HEK293 (cell line): ENCODE measurements at regions not wholly inside any gene's neighbourhood (a gene's known extent, or its start where the extent isn't known, plus 50 kb on each side); places are given as distances from the start of the nearest gene placed in this dataset.
"Not testable (repeated sequence)": the region's sequence is repeated elsewhere in the genome, so short reads cannot be mapped to it uniquely, and the experiment has no call there.

Experiments
- CTCF ChIA-PET: fragments of 350-600 bp; formaldehyde crosslinking; extraction: SDS; loops from one replicate; lab custom pipeline; 2021; ENCODE audit warnings: antibody characterized with exemption; lab: Yijun Ruan, JAX
- POLR2A ChIA-PET: fragments of 300-600 bp; formaldehyde crosslinking; extraction: SDS; loops from one replicate; lab custom pipeline; 2020; ENCODE audit warnings: antibody characterized with exemption, inconsistent platforms; lab: Yijun Ruan, JAX
- H3K27ac ChIP-seq: fragments of 200-500 bp; sonication (Bioruptor generic); 2 replicates; pipeline ENCODE4 v1.5.1; 2014; ENCODE audit warnings: low read depth, low read length, control low read depth, inconsistent platforms; ENCODE audit errors: extremely low read depth
- H3K36me3 ChIP-seq, 2 experiments: fragments of 200-500 bp in 1 of 2; sonication (Bioruptor generic) in 1 of 2; 1 replicate in 1 of 2; 2 replicates in 1 of 2; pipeline ENCODE4 v1.5.1; 2014 to 2017; ENCODE audit warnings: inconsistent platforms in 2 of 2, low read length in 2 of 2; ENCODE audit not compliant: control insufficient read depth in 2 of 2, insufficient read depth in 1 of 2
- H3K4me1 ChIP-seq: fragments of 200-500 bp; sonication (Bioruptor generic); 2 replicates; pipeline ENCODE4 v1.5.1; 2014; ENCODE audit warnings: mild to moderate bottlenecking, low read length, inconsistent platforms; ENCODE audit not compliant: control insufficient read depth, insufficient read depth
- H3K4me3 ChIP-seq: 2 replicates; pipeline ENCODE4 v1.5.1; 2011; ENCODE audit warnings: low read depth, mild to moderate bottlenecking, control low read depth, low read length, moderate library complexity
- H3K9me3 ChIP-seq: fragments of 200-500 bp; sonication (Bioruptor generic); 2 replicates; pipeline ENCODE4 v1.5.1; 2014; ENCODE audit warnings: low read depth, low read length, inconsistent platforms; ENCODE audit not compliant: control insufficient read depth, insufficient read depth
- BCL11B ChIP-seq: fragments of 450-650 bp; formaldehyde crosslinking; IDR thresholded peaks from 2 replicates; pipeline ENCODE4 v1.5.1; 2016; ENCODE audit warnings: low read depth, missing biosample characterization, missing genetic modification characterization
- EGR2 ChIP-seq: fragments of 450-650 bp; formaldehyde crosslinking; IDR thresholded peaks from 2 replicates; pipeline ENCODE4 v1.5.1; 2016; ENCODE audit warnings: low read depth, missing biosample characterization, missing genetic modification characterization
- GLI4 ChIP-seq: fragments of 450-650 bp; formaldehyde crosslinking; IDR thresholded peaks from 2 replicates; pipeline ENCODE4 v1.5.1; 2016; ENCODE audit warnings: missing biosample characterization, missing genetic modification characterization
- GLIS2 ChIP-seq: fragments of 450-650 bp; formaldehyde crosslinking; IDR thresholded peaks from 2 replicates; pipeline ENCODE4 v1.5.1; 2016; ENCODE audit warnings: missing biosample characterization, missing genetic modification characterization
- KLF16 ChIP-seq: fragments of 450-650 bp; formaldehyde crosslinking; IDR thresholded peaks from 2 replicates; pipeline ENCODE4 v1.5.1; 2017; ENCODE audit warnings: missing biosample characterization, missing genetic modification characterization
- ZBTB11 ChIP-seq: fragments of 450-650 bp; formaldehyde crosslinking; conservative IDR thresholded peaks from 2 replicates; pipeline ENCODE4 v1.5.1; 2016; ENCODE audit warnings: low read depth, missing biosample characterization, missing genetic modification characterization
- ZFHX2 ChIP-seq: fragments of 450-650 bp; formaldehyde crosslinking; conservative IDR thresholded peaks from 2 replicates; pipeline ENCODE4 v1.5.1; 2016; ENCODE audit warnings: missing biosample characterization, missing genetic modification characterization
- ZNF112 ChIP-seq: fragments of 450-650 bp; formaldehyde crosslinking; IDR thresholded peaks from 2 replicates; pipeline ENCODE4 v1.5.0; 2017; ENCODE audit warnings: missing biosample characterization, missing genetic modification characterization
- ZNF121 ChIP-seq: fragments of 450-650 bp; formaldehyde crosslinking; IDR thresholded peaks from 2 replicates; pipeline ENCODE4 v1.5.1; 2016; ENCODE audit warnings: missing biosample characterization, missing genetic modification characterization
- ZNF223 ChIP-seq: fragments of 450-650 bp; formaldehyde crosslinking; IDR thresholded peaks from 2 replicates; pipeline ENCODE4 v1.5.1; 2016; ENCODE audit warnings: missing biosample characterization, missing genetic modification characterization
- ZNF623 ChIP-seq: fragments of 450-650 bp; formaldehyde crosslinking; IDR thresholded peaks from 2 replicates; pipeline ENCODE4 v1.5.1; 2016; ENCODE audit warnings: missing biosample characterization, missing genetic modification characterization
- ZNF776 ChIP-seq: fragments of 450-650 bp; formaldehyde crosslinking; IDR thresholded peaks from 2 replicates; pipeline ENCODE4 v1.5.0; 2017; ENCODE audit warnings: missing biosample characterization, missing genetic modification characterization, borderline replicate concordance
- ZNF830 ChIP-seq: fragments of 450-650 bp; IDR thresholded peaks from 2 replicates; pipeline ENCODE4 v1.5.0; 2018; ENCODE audit warnings: missing biosample characterization, missing genetic modification characterization, low read depth, mild to moderate bottlenecking, moderate library complexity
- TF ChIP-seq, protein P1 (sequence below): fragments of 450-650 bp; formaldehyde crosslinking; IDR thresholded peaks from 2 replicates; pipeline ENCODE4 v1.5.1; 2016; ENCODE audit warnings: missing biosample characterization, missing genetic modification characterization, low read depth
- TF ChIP-seq, protein P2 (sequence below): fragments of 450-650 bp; formaldehyde crosslinking; IDR thresholded peaks from 2 replicates; pipeline ENCODE4 v1.5.1; 2016; ENCODE audit warnings: missing biosample characterization, missing genetic modification characterization, borderline replicate concordance
- TF ChIP-seq, protein P3 (sequence below): fragments of 450-650 bp; formaldehyde crosslinking; IDR thresholded peaks from 2 replicates; pipeline ENCODE4 v1.5.1; 2016; ENCODE audit warnings: missing biosample characterization, missing genetic modification characterization

DNA sequence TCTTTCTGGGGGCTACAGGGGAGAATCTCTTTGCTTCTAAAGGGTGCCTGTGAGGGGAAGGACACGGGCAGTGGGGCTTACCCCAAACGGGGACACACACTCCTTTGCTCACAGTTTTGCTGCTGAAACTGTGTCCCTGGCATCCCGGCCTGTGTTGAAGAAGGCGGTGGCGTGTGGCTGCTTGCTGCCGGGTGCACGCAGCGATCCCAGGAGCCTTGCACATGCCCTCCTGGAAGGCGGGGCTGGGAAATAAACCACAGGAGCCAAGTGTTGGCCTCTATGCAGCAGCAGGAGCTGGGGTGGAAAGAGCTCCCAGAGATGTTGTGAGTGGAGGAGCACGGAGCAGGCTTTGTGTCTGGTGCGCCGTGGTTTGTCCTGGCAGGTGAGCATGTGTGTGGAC, 131.0 kb upstream of the CIBAR2 start:
- Histone ChIP-seq H3K27ac (no peak overlapping the region), H3K36me3 (no peaks in the 10 kb centered on the region), H3K4me1 (peaks cover 5% of the 10 kb centered on the region; the same call in 1 of the 2 replicates), H3K9me3 (no peaks in the 10 kb centered on the region), H3K4me3 (no peak overlapping the region)
- CTCF ChIA-PET, result interaction anchor here (0.6 to 0.7 kb wide), 2 partner anchors 32 to 112 kb away, joined by 3 to 4 read pairs; no protein-coding TSS in a partner anchor
- TF ChIP-seq ZNF623 (tag by site-specific recombination) (peak; percentile 65), ZNF830 (tag by site-specific recombination) (no peak)
- POLR2A ChIA-PET, result no interaction called here

DNA sequence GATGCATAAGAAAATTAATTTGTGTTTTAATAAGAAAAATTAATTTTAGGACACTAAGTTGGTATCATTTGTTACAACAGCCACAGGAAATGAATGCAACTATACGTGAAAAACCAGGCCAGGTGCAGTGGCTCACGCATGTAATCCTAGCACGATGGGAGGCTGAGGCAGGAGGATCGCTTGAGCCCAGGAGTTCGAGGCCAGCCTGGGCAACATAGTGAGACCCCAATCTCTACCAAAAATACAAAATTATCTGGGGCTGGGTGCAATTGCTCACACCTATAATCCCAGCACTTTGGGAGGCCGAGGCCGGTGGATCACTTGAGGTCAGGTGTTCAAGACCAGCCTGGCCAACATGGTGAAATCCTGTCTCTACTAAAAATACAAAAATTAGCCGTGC, 132.2 kb upstream of the CIBAR2 start:
- H3K4me3 ChIP-seq, H3K36me3 ChIP-seq, H3K4me1 ChIP-seq, H3K9me3 ChIP-seq, H3K27ac ChIP-seq: not testable (repeated sequence)
- TF ChIP-seq ZNF121 (tag by site-specific recombination), result peak; percentile 94
- CTCF ChIA-PET, result interaction anchor here (0.8 to 1.7 kb wide), 20 partner anchors 9 to 490 kb away, joined by 3 to 11 read pairs (median 4); no protein-coding TSS in a partner anchor
- POLR2A ChIA-PET, result interaction anchor here (0.5 to 1.4 kb wide), 2 partner anchors 20 to 130 kb away, joined by 4 to 7 read pairs; no protein-coding TSS in a partner anchor

GRCh38 chr16:85245307-85246172, 133.3 kb upstream of the CIBAR2 start:
- H3K4me1 ChIP-seq, result peaks cover 5% of the 10 kb centered on the region; the same call in 1 of the 2 replicates
- POLR2A ChIA-PET, result interaction anchor here (1.4 kb wide), 1 partner anchor 131 kb away, joined by 4 read pairs; no protein-coding TSS in a partner anchor
- H3K36me3 ChIP-seq, result no peaks in the 10 kb centered on the region
- H3K27ac ChIP-seq, result no peak overlapping the region
- CTCF ChIA-PET, result interaction anchor here (0.6 to 1.7 kb wide), 37 partner anchors 8 to 473 kb away, joined by 3 to 11 read pairs (median 3); no protein-coding TSS in a partner anchor
- no peaks in the 10 kb centered on the region for H3K9me3 ChIP-seq
- H3K4me3 ChIP-seq, result no peak overlapping the region
- TF ChIP-seq GLIS2 (peak; percentile 96), BCL11B (tag by site-specific recombination) (no peak), EGR2 (tag by site-specific recombination) (peak; percentile 87), GLI4 (tag by site-specific recombination) (0 out of 2 replicates have a peak, but pooled peaks have one; percentile 45), ZNF112 (tag by site-specific recombination) (no peak), KLF16 (tag by site-specific recombination) (no peak; the same call in 1 of the 2 replicates), ZNF776 (tag by site-specific recombination) (peak; percentile 77; the same call in 1 of the 2 replicates), ZFHX2 (peak; percentile 83), ZNF223 (no peak), ZBTB11 (tag by site-specific recombination) (peak; percentile 77)
- TF ChIP-seq, protein P1, sequence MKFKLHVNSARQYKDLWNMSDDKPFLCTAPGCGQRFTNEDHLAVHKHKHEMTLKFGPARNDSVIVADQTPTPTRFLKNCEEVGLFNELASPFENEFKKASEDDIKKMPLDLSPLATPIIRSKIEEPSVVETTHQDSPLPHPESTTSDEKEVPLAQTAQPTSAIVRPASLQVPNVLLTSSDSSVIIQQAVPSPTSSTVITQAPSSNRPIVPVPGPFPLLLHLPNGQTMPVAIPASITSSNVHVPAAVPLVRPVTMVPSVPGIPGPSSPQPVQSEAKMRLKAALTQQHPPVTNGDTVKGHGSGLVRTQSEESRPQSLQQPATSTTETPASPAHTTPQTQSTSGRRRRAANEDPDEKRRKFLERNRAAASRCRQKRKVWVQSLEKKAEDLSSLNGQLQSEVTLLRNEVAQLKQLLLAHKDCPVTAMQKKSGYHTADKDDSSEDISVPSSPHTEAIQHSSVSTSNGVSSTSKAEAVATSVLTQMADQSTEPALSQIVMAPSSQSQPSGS (tag by site-specific recombination), result peak; percentile 21; the same call in 1 of the 2 replicates
- TF ChIP-seq, protein P2, sequence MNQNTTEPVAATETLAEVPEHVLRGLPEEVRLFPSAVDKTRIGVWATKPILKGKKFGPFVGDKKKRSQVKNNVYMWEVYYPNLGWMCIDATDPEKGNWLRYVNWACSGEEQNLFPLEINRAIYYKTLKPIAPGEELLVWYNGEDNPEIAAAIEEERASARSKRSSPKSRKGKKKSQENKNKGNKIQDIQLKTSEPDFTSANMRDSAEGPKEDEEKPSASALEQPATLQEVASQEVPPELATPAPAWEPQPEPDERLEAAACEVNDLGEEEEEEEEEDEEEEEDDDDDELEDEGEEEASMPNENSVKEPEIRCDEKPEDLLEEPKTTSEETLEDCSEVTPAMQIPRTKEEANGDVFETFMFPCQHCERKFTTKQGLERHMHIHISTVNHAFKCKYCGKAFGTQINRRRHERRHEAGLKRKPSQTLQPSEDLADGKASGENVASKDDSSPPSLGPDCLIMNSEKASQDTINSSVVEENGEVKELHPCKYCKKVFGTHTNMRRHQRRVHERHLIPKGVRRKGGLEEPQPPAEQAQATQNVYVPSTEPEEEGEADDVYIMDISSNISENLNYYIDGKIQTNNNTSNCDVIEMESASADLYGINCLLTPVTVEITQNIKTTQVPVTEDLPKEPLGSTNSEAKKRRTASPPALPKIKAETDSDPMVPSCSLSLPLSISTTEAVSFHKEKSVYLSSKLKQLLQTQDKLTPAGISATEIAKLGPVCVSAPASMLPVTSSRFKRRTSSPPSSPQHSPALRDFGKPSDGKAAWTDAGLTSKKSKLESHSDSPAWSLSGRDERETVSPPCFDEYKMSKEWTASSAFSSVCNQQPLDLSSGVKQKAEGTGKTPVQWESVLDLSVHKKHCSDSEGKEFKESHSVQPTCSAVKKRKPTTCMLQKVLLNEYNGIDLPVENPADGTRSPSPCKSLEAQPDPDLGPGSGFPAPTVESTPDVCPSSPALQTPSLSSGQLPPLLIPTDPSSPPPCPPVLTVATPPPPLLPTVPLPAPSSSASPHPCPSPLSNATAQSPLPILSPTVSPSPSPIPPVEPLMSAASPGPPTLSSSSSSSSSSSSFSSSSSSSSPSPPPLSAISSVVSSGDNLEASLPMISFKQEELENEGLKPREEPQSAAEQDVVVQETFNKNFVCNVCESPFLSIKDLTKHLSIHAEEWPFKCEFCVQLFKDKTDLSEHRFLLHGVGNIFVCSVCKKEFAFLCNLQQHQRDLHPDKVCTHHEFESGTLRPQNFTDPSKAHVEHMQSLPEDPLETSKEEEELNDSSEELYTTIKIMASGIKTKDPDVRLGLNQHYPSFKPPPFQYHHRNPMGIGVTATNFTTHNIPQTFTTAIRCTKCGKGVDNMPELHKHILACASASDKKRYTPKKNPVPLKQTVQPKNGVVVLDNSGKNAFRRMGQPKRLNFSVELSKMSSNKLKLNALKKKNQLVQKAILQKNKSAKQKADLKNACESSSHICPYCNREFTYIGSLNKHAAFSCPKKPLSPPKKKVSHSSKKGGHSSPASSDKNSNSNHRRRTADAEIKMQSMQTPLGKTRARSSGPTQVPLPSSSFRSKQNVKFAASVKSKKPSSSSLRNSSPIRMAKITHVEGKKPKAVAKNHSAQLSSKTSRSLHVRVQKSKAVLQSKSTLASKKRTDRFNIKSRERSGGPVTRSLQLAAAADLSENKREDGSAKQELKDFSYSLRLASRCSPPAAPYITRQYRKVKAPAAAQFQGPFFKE (tag by site-specific recombination), result peak; percentile 94
- TF ChIP-seq, protein P3, sequence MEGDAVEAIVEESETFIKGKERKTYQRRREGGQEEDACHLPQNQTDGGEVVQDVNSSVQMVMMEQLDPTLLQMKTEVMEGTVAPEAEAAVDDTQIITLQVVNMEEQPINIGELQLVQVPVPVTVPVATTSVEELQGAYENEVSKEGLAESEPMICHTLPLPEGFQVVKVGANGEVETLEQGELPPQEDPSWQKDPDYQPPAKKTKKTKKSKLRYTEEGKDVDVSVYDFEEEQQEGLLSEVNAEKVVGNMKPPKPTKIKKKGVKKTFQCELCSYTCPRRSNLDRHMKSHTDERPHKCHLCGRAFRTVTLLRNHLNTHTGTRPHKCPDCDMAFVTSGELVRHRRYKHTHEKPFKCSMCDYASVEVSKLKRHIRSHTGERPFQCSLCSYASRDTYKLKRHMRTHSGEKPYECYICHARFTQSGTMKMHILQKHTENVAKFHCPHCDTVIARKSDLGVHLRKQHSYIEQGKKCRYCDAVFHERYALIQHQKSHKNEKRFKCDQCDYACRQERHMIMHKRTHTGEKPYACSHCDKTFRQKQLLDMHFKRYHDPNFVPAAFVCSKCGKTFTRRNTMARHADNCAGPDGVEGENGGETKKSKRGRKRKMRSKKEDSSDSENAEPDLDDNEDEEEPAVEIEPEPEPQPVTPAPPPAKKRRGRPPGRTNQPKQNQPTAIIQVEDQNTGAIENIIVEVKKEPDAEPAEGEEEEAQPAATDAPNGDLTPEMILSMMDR, result peak; percentile 96
